DND-41 (cell line): ENCODE measurements at regions not wholly inside any gene's neighbourhood (a gene's known extent, or its start where the extent isn't known, plus 50 kb on each side); places are given as distances from the start of the nearest gene placed in this dataset.

Experiments used
- ATAC-seq: fragments of 200-7000 bp; cut with Tn5 transposase; 3 replicates; pipeline ENCODE4 v1.9.1; 2021; ENCODE audit warnings: low read depth; ENCODE audit not compliant: insufficient read depth
- DNase-seq: peaks from one replicate; pipeline ENCODE4 v3.0.0-alpha.2; 2020
- H2AFZ ChIP-seq: 2 replicates; pipeline ENCODE4 v1.6.0; 2012; ENCODE audit warnings: low read depth, low read length
- H3K27ac ChIP-seq: 2 replicates; pipeline ENCODE4 v1.5.1; 2012; ENCODE audit warnings: low read length, inconsistent platforms
- H3K27me3 ChIP-seq: fragments of 200-600 bp; sonication (generic); 2 replicates; pipeline ENCODE4 v1.6.0; 2012; ENCODE audit warnings: low read length, mild to moderate bottlenecking, inconsistent platforms; ENCODE audit not compliant: insufficient read depth, poor library complexity
- H3K36me3 ChIP-seq: 2 replicates; pipeline ENCODE4 v1.5.1; 2012; ENCODE audit warnings: low read length, inconsistent platforms; ENCODE audit not compliant: insufficient read depth
- H3K4me1 ChIP-seq: 2 replicates; pipeline ENCODE4 v1.5.1; 2012; ENCODE audit warnings: mild to moderate bottlenecking, low read length; ENCODE audit not compliant: insufficient read depth
- H3K4me2 ChIP-seq: 2 replicates; pipeline ENCODE4 v1.6.0; 2012; ENCODE audit warnings: mild to moderate bottlenecking, moderate library complexity, low read length, inconsistent platforms; ENCODE audit not compliant: insufficient read depth
- H3K4me3 ChIP-seq, 2 experiments: fragments of 200-600 bp in 1 of 2; shearing (Covaris generic) in 1 of 2; 2 replicates each; pipeline ENCODE4 v1.5.1; 2012 to 2016; ENCODE audit warnings: inconsistent platforms in 2 of 2, low read length in 2 of 2, mild to moderate bottlenecking in 2 of 2, low read depth in 1 of 2, moderate library complexity in 1 of 2
- H3K79me2 ChIP-seq: 2 replicates; pipeline ENCODE4 v1.6.0; 2012; ENCODE audit warnings: low read length, inconsistent platforms; ENCODE audit not compliant: insufficient read depth
- H3K9ac ChIP-seq: 2 replicates; pipeline ENCODE4 v1.6.0; 2012; ENCODE audit warnings: low read depth, mild to moderate bottlenecking, inconsistent platforms, low read length, moderate library complexity
- H3K9me3 ChIP-seq: 2 replicates; pipeline ENCODE4 v1.5.1; 2012; ENCODE audit warnings: low read length, moderate library complexity, mild to moderate bottlenecking, inconsistent platforms; ENCODE audit not compliant: insufficient read depth, severe bottlenecking
- H4K20me1 ChIP-seq: 2 replicates; pipeline ENCODE4 v1.6.0; 2012; ENCODE audit warnings: low read length; ENCODE audit not compliant: insufficient read depth
- CTCF ChIP-seq: IDR thresholded peaks from 2 replicates; pipeline ENCODE4 v1.5.1; 2012; ENCODE audit warnings: borderline replicate concordance, low read length, moderate library complexity, mild to moderate bottlenecking; ENCODE audit not compliant: poor library complexity, severe bottlenecking; ENCODE audit errors: extremely low read depth
- EZH2 ChIP-seq: IDR thresholded peaks from 3 replicates; pipeline ENCODE4 v1.6.1; 2012; ENCODE audit warnings: borderline replicate concordance, low read depth, mild to moderate bottlenecking, moderate library complexity, low read length, inconsistent platforms; ENCODE audit not compliant: severe bottlenecking

GRCh38 chr3:34068505-34068904, 270.1 kb downstream of the PDCD6IP start:
- no peaks in the 10 kb centered on the region for H3K27me3 ChIP-seq
- ATAC-seq (no peak), DNase-seq (no peak)
- H2AFZ ChIP-seq = no peak overlapping the region
- H3K9me3 ChIP-seq = no peaks in the 10 kb centered on the region
- H3K27ac ChIP-seq = no peak overlapping the region
- H3K79me2 ChIP-seq = no peaks in the 10 kb centered on the region
- TF ChIP-seq EZH2 (no peak), CTCF (no peak)
- no peak overlapping the region for H3K4me3 ChIP-seq
- no peaks in the 10 kb centered on the region for H4K20me1 ChIP-seq
- no peak overlapping the region for H3K9ac ChIP-seq
- H3K4me1 ChIP-seq = peaks cover 10% of the 10 kb centered on the region; the same call in 1 of the 2 replicates
- H3K36me3 ChIP-seq = no peaks in the 10 kb centered on the region
- H3K4me2 ChIP-seq = no peak overlapping the region

GRCh38 chr3:34070831-34071585, 272.6 kb downstream of the PDCD6IP start:
- Histone ChIP-seq H3K9ac (no peak overlapping the region), H3K4me2 (no peak overlapping the region), H3K9me3 (no peaks in the 10 kb centered on the region), H3K27ac (no peak overlapping the region), H3K36me3 (no peaks in the 10 kb centered on the region), H2AFZ (no peak overlapping the region), H3K4me3 (no peak overlapping the region), H3K4me1 (peaks cover 10% of the 10 kb centered on the region; the same call in 1 of the 2 replicates), H3K79me2 (no peaks in the 10 kb centered on the region), H3K27me3 (no peaks in the 10 kb centered on the region), H4K20me1 (no peaks in the 10 kb centered on the region)
- TF ChIP-seq CTCF = no peak
- no peak for TF ChIP-seq EZH2
- no peak for ATAC-seq
- DNase-seq = no peak

- H3K9me3 ChIP-seq = no peaks in the 10 kb centered on the region
- no peaks in the 10 kb centered on the region for H3K36me3 ChIP-seq
- no peak overlapping the region for H3K9ac ChIP-seq
- ATAC-seq = no peak
- no peak overlapping the region for H3K4me3 ChIP-seq
- H3K4me1 ChIP-seq = peaks cover 10% of the 10 kb centered on the region; the same call in 1 of the 2 replicates
- no peak overlapping the region for H3K27ac ChIP-seq
- no peak overlapping the region for H2AFZ ChIP-seq
- no peaks in the 10 kb centered on the region for H4K20me1 ChIP-seq
- H3K79me2 ChIP-seq = no peaks in the 10 kb centered on the region
- H3K4me2 ChIP-seq = no peak overlapping the region
- TF ChIP-seq EZH2 (no peak), CTCF (no peak)
- no peaks in the 10 kb centered on the region for H3K27me3 ChIP-seq
- no peak for DNase-seq
These were observed 273.9 kb downstream of the PDCD6IP start for GRCh38 chr3:34072297-34072696.
